WTC11 (cell line): ENCODE measurements at regions not wholly inside any gene's neighbourhood (a gene's known extent, or its start where the extent isn't known, plus 50 kb on each side); places are given as distances from the start of the nearest gene placed in this dataset.

Experiments
- ATAC-seq: fragments of 200-7000 bp; cut with Tn5 transposase; 2 replicates; pipeline ENCODE4 v1.10.0; 2021; ENCODE audit warnings: mild to moderate bottlenecking, moderate library complexity
- CTCF ChIA-PET: fragments of 300-600 bp; sonication (Branson Sonifier 250); formaldehyde crosslinking; loops from one replicate; lab custom pipeline; 2021; ENCODE audit warnings: antibody characterized with exemption; lab: Charles Lee
- POLR2A ChIA-PET: fragments of 350-600 bp; sonication (Branson Sonifier 250); formaldehyde crosslinking; loops from one replicate; lab custom pipeline; 2021; ENCODE audit warnings: antibody characterized with exemption; lab: Charles Lee
- DNase-seq: peaks from one replicate; pipeline ENCODE4 v3.0.0; 2021; ENCODE audit warnings: low spot score
- H3K27ac Mint-ChIP-seq: 2 replicates; pipeline ENCODE4 v1.8.0; 2021; ENCODE audit warnings: mixed read lengths
- H3K27me3 Mint-ChIP-seq: 2 replicates; pipeline ENCODE4 v1.8.0; 2021; ENCODE audit warnings: low read depth, mild to moderate bottlenecking, moderate library complexity, mixed read lengths
- H3K36me3 Mint-ChIP-seq: 2 replicates; pipeline ENCODE4 v1.8.0; 2021; ENCODE audit warnings: mixed read lengths
- H3K4me1 Mint-ChIP-seq: 2 replicates; pipeline ENCODE4 v1.8.0; 2022; ENCODE audit warnings: mixed read lengths
- H3K4me3 Mint-ChIP-seq: 2 replicates; pipeline ENCODE4 v1.8.0; 2021; ENCODE audit warnings: mild to moderate bottlenecking, moderate library complexity, mixed read lengths
- H3K9me3 Mint-ChIP-seq: 2 replicates; pipeline ENCODE4 v1.8.0; 2021; ENCODE audit warnings: mixed read lengths
- FOXJ3 ChIP-seq: sonication (generic); formaldehyde crosslinking; IDR thresholded peaks from 2 replicates; pipeline ENCODE4 v1.9.0; 2021; ENCODE audit warnings: missing genetic modification reagents, mild to moderate bottlenecking, borderline replicate concordance
- GTF2I ChIP-seq: fragments of 250-450 bp; sonication (Bioruptor Pico); conservative IDR thresholded peaks from 2 replicates; pipeline ENCODE4 v1.4.0; 2021; ENCODE audit warnings: mild to moderate bottlenecking
- HMGA2 ChIP-seq: fragments of 250-450 bp; sonication (Bioruptor Pico); IDR thresholded peaks from 2 replicates; pipeline ENCODE4 v1.4.0; 2021; ENCODE audit warnings: mild to moderate bottlenecking, moderate library complexity
- NFATC4 ChIP-seq: fragments of 250-450 bp; sonication (Bioruptor Pico); IDR thresholded peaks from 2 replicates; pipeline ENCODE4 v1.9.0; 2021; ENCODE audit warnings: mild to moderate bottlenecking
- NFE2L1 ChIP-seq: sonication (generic); formaldehyde crosslinking; IDR thresholded peaks from 2 replicates; pipeline ENCODE4 v1.8.1; 2023; ENCODE audit warnings: missing genetic modification reagents
- NR3C1 ChIP-seq: sonication (generic); formaldehyde crosslinking; conservative IDR thresholded peaks from 2 replicates; pipeline ENCODE4 v1.8.1; 2023; ENCODE audit warnings: low read depth, mild to moderate bottlenecking, missing genetic modification reagents
- RORB ChIP-seq: fragments of 250-450 bp; sonication (Bioruptor Pico); IDR thresholded peaks from 2 replicates; pipeline ENCODE4 v1.9.0; 2021; ENCODE audit warnings: mild to moderate bottlenecking
- TEAD4 ChIP-seq: sonication (generic); formaldehyde crosslinking; IDR thresholded peaks from 2 replicates; pipeline ENCODE4 v1.8.0; 2022; ENCODE audit warnings: mild to moderate bottlenecking, missing genetic modification reagents
- ZNF138 ChIP-seq: sonication (generic); formaldehyde crosslinking; conservative IDR thresholded peaks from 2 replicates; pipeline ENCODE4 v1.8.1; 2022; ENCODE audit warnings: mild to moderate bottlenecking, moderate library complexity, missing genetic modification reagents
- ZNF416 ChIP-seq: fragments of 250-450 bp; sonication (Bioruptor Pico); IDR thresholded peaks from 2 replicates; pipeline ENCODE4 v1.9.0; 2021; ENCODE audit warnings: mild to moderate bottlenecking, inconsistent platforms
- ZNF671 ChIP-seq: fragments of 250-450 bp; sonication (Bioruptor Pico); IDR thresholded peaks from 2 replicates; pipeline ENCODE4 v1.8.0; 2021; ENCODE audit warnings: mild to moderate bottlenecking
- TF ChIP-seq, protein P1 (sequence below): fragments of 250-450 bp; sonication (Bioruptor Pico); IDR thresholded peaks from 2 replicates; pipeline ENCODE4 v2.1.2; 2022; ENCODE audit warnings: mild to moderate bottlenecking, moderate library complexity
- TF ChIP-seq, protein P2 (sequence below): sonication (generic); formaldehyde crosslinking; IDR thresholded peaks from 2 replicates; pipeline ENCODE4 v1.8.1; 2023; ENCODE audit warnings: mild to moderate bottlenecking, missing genetic modification reagents, moderate library complexity
- TF ChIP-seq, protein P3 (sequence below): sonication (generic); formaldehyde crosslinking; IDR thresholded peaks from 2 replicates; pipeline ENCODE4 v1.8.1; 2023; ENCODE audit warnings: mild to moderate bottlenecking, missing genetic modification reagents
- TF ChIP-seq, protein P4 (sequence below): fragments of 250-450 bp; sonication (Bioruptor Pico); IDR thresholded peaks from 2 replicates; pipeline ENCODE4 v1.9.0; 2021; ENCODE audit warnings: mild to moderate bottlenecking
- TF ChIP-seq, protein P5 (sequence below): sonication (generic); formaldehyde crosslinking; IDR thresholded peaks from 2 replicates; pipeline ENCODE4 v1.8.1; 2022; ENCODE audit warnings: missing genetic modification reagents, borderline replicate concordance
- TF ChIP-seq, protein P6 (sequence below): sonication (generic); formaldehyde crosslinking; IDR thresholded peaks from 2 replicates; pipeline ENCODE4 v1.8.1; 2022; ENCODE audit warnings: low read depth, missing genetic modification reagents, borderline replicate concordance
- TF ChIP-seq, protein P7 (sequence below): sonication (generic); formaldehyde crosslinking; IDR thresholded peaks from 2 replicates; pipeline ENCODE4 v1.8.1; 2023; ENCODE audit warnings: mild to moderate bottlenecking, moderate library complexity, missing genetic modification reagents
- TF ChIP-seq, protein P8 (sequence below): sonication (generic); formaldehyde crosslinking; IDR thresholded peaks from 2 replicates; pipeline ENCODE4 v1.8.1; 2022; ENCODE audit warnings: mild to moderate bottlenecking, missing genetic modification reagents, moderate library complexity, borderline replicate concordance
- TF ChIP-seq, protein P9 (sequence below): fragments of 250-450 bp; sonication (Bioruptor Pico); IDR thresholded peaks from 2 replicates; pipeline ENCODE4 v1.9.0; 2021; ENCODE audit warnings: moderate library complexity, mild to moderate bottlenecking, inconsistent platforms, borderline replicate concordance

DNA sequence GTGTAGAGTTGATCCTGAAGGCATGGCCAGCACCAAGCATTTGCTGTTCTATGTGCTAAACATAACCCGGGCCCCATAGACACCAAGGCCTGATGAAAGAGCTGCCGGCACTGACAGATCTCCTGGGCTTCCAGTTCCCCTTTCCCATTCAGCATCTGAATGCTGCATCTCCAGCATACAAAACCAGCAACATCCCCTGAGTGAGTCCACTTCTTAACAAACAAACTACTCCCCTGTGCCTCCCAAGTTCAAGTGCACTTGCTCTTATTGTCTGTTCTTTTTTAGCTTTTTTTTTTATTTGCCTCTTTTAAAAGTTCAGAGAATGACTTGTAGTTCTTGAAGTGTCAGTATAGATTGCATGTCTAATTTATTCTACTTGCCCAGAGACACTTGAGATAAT, 156.0 kb downstream of the EDEM1 start:
- Mint-ChIP-seq H3K36me3 (peaks cover 23% of the 10 kb centered on the region), H3K4me3 (no peak overlapping the region), H3K27me3 (peaks cover 27% of the 10 kb centered on the region), H3K27ac (no peak overlapping the region)
- POLR2A ChIA-PET, result no interaction called here
- DNase-seq, result no peak
- TF ChIP-seq NFE2L1 (CRISPR knock-in tag) (no peak), FOXJ3 (CRISPR knock-in tag) (no peak), NFATC4 (CRISPR knock-in tag) (no peak)
- TF ChIP-seq, protein P1, sequence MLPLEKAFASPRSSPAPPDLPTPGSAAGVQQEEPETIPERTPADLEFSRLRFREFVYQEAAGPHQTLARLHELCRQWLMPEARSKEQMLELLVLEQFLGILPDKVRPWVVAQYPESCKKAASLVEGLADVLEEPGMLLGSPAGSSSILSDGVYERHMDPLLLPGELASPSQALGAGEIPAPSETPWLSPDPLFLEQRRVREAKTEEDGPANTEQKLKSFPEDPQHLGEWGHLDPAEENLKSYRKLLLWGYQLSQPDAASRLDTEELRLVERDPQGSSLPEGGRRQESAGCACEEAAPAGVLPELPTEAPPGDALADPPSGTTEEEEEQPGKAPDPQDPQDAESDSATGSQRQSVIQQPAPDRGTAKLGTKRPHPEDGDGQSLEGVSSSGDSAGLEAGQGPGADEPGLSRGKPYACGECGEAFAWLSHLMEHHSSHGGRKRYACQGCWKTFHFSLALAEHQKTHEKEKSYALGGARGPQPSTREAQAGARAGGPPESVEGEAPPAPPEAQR (CRISPR knock-in tag), result no peak
- TF ChIP-seq, protein P2, sequence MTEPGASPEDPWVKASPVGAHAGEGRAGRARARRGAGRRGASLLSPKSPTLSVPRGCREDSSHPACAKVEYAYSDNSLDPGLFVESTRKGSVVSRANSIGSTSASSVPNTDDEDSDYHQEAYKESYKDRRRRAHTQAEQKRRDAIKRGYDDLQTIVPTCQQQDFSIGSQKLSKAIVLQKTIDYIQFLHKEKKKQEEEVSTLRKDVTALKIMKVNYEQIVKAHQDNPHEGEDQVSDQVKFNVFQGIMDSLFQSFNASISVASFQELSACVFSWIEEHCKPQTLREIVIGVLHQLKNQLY (CRISPR knock-in tag), result no peak
- TF ChIP-seq, protein P3, sequence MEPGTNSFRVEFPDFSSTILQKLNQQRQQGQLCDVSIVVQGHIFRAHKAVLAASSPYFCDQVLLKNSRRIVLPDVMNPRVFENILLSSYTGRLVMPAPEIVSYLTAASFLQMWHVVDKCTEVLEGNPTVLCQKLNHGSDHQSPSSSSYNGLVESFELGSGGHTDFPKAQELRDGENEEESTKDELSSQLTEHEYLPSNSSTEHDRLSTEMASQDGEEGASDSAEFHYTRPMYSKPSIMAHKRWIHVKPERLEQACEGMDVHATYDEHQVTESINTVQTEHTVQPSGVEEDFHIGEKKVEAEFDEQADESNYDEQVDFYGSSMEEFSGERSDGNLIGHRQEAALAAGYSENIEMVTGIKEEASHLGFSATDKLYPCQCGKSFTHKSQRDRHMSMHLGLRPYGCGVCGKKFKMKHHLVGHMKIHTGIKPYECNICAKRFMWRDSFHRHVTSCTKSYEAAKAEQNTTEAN, result no peak
- TF ChIP-seq, all 79 proteins: peak for 0
- ATAC-seq, result no peak
- Mint-ChIP-seq H3K4me1 (no peaks in the 10 kb centered on the region), H3K9me3 (peaks cover 77% of the 10 kb centered on the region)
- CTCF ChIA-PET, result no interaction called here

DNA sequence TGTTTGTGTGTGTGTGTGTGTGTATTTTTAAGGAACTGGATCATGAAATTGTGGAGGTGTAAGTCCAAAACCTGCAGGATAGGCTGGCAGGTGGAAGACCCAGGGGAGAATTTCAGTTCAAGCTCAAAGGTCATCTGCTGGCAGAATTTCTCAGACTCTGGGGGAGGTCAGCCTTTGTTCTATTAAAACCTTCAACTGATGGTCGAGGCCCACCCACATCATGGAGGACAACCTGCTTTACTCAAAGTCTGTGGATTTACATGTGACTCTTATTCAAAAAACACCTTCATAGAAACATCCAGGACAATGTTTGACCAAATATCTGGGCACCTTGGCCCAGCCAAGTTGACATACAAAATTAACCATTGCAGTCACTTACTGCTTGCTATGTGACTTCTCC, 157.2 kb downstream of the EDEM1 start:
- peaks cover 84% of the 10 kb centered on the region for H3K9me3 Mint-ChIP-seq
- no peak for DNase-seq
- TF ChIP-seq, protein P4, sequence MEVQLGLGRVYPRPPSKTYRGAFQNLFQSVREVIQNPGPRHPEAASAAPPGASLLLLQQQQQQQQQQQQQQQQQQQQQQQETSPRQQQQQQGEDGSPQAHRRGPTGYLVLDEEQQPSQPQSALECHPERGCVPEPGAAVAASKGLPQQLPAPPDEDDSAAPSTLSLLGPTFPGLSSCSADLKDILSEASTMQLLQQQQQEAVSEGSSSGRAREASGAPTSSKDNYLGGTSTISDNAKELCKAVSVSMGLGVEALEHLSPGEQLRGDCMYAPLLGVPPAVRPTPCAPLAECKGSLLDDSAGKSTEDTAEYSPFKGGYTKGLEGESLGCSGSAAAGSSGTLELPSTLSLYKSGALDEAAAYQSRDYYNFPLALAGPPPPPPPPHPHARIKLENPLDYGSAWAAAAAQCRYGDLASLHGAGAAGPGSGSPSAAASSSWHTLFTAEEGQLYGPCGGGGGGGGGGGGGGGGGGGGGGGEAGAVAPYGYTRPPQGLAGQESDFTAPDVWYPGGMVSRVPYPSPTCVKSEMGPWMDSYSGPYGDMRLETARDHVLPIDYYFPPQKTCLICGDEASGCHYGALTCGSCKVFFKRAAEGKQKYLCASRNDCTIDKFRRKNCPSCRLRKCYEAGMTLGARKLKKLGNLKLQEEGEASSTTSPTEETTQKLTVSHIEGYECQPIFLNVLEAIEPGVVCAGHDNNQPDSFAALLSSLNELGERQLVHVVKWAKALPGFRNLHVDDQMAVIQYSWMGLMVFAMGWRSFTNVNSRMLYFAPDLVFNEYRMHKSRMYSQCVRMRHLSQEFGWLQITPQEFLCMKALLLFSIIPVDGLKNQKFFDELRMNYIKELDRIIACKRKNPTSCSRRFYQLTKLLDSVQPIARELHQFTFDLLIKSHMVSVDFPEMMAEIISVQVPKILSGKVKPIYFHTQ (CRISPR knock-in tag), result no peak
- TF ChIP-seq, protein P5, sequence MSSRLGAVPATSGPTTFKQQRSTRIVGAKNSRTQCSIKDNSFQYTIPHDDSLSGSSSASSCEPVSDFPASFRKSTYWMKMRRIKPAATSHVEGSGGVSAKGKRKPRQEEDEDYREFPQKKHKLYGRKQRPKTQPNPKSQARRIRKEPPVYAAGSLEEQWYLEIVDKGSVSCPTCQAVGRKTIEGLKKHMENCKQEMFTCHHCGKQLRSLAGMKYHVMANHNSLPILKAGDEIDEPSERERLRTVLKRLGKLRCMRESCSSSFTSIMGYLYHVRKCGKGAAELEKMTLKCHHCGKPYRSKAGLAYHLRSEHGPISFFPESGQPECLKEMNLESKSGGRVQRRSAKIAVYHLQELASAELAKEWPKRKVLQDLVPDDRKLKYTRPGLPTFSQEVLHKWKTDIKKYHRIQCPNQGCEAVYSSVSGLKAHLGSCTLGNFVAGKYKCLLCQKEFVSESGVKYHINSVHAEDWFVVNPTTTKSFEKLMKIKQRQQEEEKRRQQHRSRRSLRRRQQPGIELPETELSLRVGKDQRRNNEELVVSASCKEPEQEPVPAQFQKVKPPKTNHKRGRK (CRISPR knock-in tag), result no peak
- TF ChIP-seq ZNF671 (CRISPR knock-in tag), result no peak
- TF ChIP-seq RORB (CRISPR knock-in tag), result no peak
- TF ChIP-seq, protein P6, sequence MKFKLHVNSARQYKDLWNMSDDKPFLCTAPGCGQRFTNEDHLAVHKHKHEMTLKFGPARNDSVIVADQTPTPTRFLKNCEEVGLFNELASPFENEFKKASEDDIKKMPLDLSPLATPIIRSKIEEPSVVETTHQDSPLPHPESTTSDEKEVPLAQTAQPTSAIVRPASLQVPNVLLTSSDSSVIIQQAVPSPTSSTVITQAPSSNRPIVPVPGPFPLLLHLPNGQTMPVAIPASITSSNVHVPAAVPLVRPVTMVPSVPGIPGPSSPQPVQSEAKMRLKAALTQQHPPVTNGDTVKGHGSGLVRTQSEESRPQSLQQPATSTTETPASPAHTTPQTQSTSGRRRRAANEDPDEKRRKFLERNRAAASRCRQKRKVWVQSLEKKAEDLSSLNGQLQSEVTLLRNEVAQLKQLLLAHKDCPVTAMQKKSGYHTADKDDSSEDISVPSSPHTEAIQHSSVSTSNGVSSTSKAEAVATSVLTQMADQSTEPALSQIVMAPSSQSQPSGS (CRISPR knock-in tag), result no peak
- TF ChIP-seq NR3C1 (CRISPR knock-in tag), result no peak
- TF ChIP-seq NFE2L1 (CRISPR knock-in tag), result no peak
- TF ChIP-seq, protein P7, sequence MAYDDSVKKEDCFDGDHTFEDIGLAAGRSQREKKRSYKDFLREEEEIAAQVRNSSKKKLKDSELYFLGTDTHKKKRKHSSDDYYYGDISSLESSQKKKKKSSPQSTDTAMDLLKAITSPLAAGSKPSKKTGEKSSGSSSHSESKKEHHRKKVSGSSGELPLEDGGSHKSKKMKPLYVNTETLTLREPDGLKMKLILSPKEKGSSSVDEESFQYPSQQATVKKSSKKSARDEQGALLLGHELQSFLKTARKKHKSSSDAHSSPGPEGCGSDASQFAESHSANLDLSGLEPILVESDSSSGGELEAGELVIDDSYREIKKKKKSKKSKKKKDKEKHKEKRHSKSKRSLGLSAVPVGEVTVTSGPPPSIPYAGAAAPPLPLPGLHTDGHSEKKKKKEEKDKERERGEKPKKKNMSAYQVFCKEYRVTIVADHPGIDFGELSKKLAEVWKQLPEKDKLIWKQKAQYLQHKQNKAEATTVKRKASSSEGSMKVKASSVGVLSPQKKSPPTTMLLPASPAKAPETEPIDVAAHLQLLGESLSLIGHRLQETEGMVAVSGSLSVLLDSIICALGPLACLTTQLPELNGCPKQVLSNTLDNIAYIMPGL, result no peak
- TF ChIP-seq, protein P8, sequence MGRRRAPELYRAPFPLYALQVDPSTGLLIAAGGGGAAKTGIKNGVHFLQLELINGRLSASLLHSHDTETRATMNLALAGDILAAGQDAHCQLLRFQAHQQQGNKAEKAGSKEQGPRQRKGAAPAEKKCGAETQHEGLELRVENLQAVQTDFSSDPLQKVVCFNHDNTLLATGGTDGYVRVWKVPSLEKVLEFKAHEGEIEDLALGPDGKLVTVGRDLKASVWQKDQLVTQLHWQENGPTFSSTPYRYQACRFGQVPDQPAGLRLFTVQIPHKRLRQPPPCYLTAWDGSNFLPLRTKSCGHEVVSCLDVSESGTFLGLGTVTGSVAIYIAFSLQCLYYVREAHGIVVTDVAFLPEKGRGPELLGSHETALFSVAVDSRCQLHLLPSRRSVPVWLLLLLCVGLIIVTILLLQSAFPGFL (CRISPR knock-in tag), result no peak
- no peak for TF ChIP-seq ZNF416 (CRISPR knock-in tag)
- TF ChIP-seq, protein P2 (CRISPR knock-in tag), result no peak
- no peak for TF ChIP-seq GTF2I (CRISPR knock-in tag)
- no peak for TF ChIP-seq TEAD4 (CRISPR knock-in tag)
- TF ChIP-seq, protein P9, sequence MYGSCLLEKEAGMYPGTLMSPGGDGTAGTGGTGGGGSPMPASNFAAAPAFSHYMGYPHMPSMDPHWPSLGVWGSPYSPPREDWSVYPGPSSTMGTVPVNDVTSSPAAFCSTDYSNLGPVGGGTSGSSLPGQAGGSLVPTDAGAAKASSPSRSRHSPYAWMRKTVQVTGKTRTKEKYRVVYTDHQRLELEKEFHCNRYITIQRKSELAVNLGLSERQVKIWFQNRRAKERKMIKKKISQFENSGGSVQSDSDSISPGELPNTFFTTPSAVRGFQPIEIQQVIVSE (CRISPR knock-in tag), result no peak
- TF ChIP-seq HMGA2 (CRISPR knock-in tag), result no peak
- TF ChIP-seq ZNF138 (CRISPR knock-in tag), result no peak
- TF ChIP-seq, all 79 proteins: peak for 0
- ChIA-PET CTCF (no interaction called here), POLR2A (no interaction called here)
- Mint-ChIP-seq H3K36me3 (peaks cover 32% of the 10 kb centered on the region), H3K4me3 (no peak overlapping the region), H3K27ac (no peak overlapping the region), H3K4me1 (no peaks in the 10 kb centered on the region), H3K27me3 (peaks cover 22% of the 10 kb centered on the region)
- ATAC-seq, result no peak
